Prostate gland (tissue), 2 donors: ENCODE measurements at regions not wholly inside any gene's neighbourhood (a gene's known extent, or its start where the extent isn't known, plus 50 kb on each side); places are given as distances from the start of the nearest gene placed in this dataset.

ENCODE experiments used
- DNase-seq: peaks from one replicate; pipeline ENCODE4 v3.0.0-alpha.2; 2019; ENCODE audit warnings: low spot score
- H3K27ac ChIP-seq, 2 donors: fragments of 200-600 bp; sonication (generic); 2 replicates each; pipeline ENCODE4 v1.5.1; 2017 to 2019
- H3K27me3 ChIP-seq: fragments of 200-600 bp; sonication (generic); replicated peaks from 2 replicates; pipeline ENCODE4 v1.5.1; 2019; ENCODE audit not compliant: insufficient read depth
- H3K36me3 ChIP-seq, 2 donors: fragments of 200-600 bp; sonication (generic); 1 replicate in 1 of 2; 2 replicates in 1 of 2; pipeline versions ENCODE4 v1.5.1 to v1.8.1; 2017 to 2019
- H3K4me1 ChIP-seq: fragments of 200-600 bp; sonication (generic); replicated peaks from 2 replicates; pipeline ENCODE4 v1.5.1; 2019
- H3K4me3 ChIP-seq, 2 donors: fragments of 200-600 bp; sonication (generic); 2 replicates each; pipeline ENCODE4 v1.5.1; 2017 to 2019
- H3K9me3 ChIP-seq: fragments of 200-600 bp; sonication (generic); 2 replicates; pipeline ENCODE4 v1.5.1; 2017
- POLR2A ChIP-seq: fragments of 450-650 bp; IDR thresholded peaks from one replicate; pipeline ENCODE4 v1.6.1; 2016; ENCODE audit warnings: antibody characterized with exemption, mild to moderate bottlenecking
- POLR2AphosphoS5 ChIP-seq: sonication (generic); formaldehyde crosslinking; IDR thresholded peaks from one replicate; pipeline ENCODE4 v1.6.1; 2017; ENCODE audit warnings: antibody characterized with exemption
- WGBS: methylation state at CpG from one replicate; pipeline ENCODE4 v1.1.5; 2018; 5-methylcytosine and 5-hydroxymethylcytosine counted together
- intact Hi-C: fragments of 100-400 bp; cut with DNase I; formaldehyde crosslinking; loops from one replicate; pipeline ENCODE4 v1.14.2; 2022
- TF ChIP-seq, protein P1 (sequence below), 4 experiments: fragments of 200-600 bp in 2 of 4; fragments of 450-650 bp in 2 of 4; sonication (generic) in 2 of 4; IDR thresholded peaks; 1 replicate in 3 of 4; 2 replicates in 1 of 4; pipeline ENCODE4 v1.5.1; 2016 to 2019; ENCODE audit warnings: antibody characterized with exemption in 4 of 4, mild to moderate bottlenecking in 2 of 4, moderate library complexity in 2 of 4

DNA sequence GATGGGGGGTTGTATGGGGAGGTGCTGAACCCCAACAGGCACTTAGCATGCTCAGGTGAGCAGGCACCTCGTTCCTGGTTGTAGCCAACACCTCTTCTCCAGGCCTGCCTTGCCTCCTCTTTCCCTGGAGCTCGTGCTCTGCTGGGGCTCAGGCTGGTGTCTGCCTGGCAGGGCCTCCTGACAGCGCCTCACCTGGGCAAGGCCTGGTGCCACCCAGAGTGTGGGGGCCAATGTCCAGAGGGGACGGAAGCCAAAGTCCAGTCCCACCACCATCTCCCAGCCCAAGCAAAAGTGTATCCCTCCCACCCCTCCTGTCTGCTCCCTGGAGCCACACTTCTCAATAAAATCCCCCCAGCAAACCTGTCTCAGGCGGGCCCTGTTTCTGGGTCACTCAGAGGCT, 304.2 kb upstream of the TNRC6C start:
- H3K4me1 ChIP-seq = no peaks in the 10 kb centered on the region
- 92% methylated on average over 5 of the region's 5 CpGs for WGBS
- no peak overlapping the region for H3K27ac ChIP-seq
- H3K36me3 ChIP-seq = no peaks in the 10 kb centered on the region
- intact Hi-C loops = no loop called here
- H3K9me3 ChIP-seq = no peaks in the 10 kb centered on the region
- no peak for DNase-seq
- no peak overlapping the region for H3K4me3 ChIP-seq
- TF ChIP-seq, protein P1, sequence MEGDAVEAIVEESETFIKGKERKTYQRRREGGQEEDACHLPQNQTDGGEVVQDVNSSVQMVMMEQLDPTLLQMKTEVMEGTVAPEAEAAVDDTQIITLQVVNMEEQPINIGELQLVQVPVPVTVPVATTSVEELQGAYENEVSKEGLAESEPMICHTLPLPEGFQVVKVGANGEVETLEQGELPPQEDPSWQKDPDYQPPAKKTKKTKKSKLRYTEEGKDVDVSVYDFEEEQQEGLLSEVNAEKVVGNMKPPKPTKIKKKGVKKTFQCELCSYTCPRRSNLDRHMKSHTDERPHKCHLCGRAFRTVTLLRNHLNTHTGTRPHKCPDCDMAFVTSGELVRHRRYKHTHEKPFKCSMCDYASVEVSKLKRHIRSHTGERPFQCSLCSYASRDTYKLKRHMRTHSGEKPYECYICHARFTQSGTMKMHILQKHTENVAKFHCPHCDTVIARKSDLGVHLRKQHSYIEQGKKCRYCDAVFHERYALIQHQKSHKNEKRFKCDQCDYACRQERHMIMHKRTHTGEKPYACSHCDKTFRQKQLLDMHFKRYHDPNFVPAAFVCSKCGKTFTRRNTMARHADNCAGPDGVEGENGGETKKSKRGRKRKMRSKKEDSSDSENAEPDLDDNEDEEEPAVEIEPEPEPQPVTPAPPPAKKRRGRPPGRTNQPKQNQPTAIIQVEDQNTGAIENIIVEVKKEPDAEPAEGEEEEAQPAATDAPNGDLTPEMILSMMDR (IDR thresholded peaks at IDR 0.05) = no peak
- TF ChIP-seq POLR2A (no peak), POLR2AphosphoS5 (no peak)
- H3K27me3 ChIP-seq = no peaks in the 10 kb centered on the region

- Histone ChIP-seq H3K36me3 (no peaks in the 10 kb centered on the region), H3K4me3 (no peak overlapping the region), H3K4me1 (no peaks in the 10 kb centered on the region), H3K27me3 (no peaks in the 10 kb centered on the region), H3K27ac (no peak overlapping the region), H3K9me3 (no peaks in the 10 kb centered on the region)
- intact Hi-C loops = no loop called here
- DNase-seq = no peak
- 70% methylated on average over 13 of the region's 13 CpGs for WGBS
- TF ChIP-seq, protein P1 (IDR thresholded peaks at IDR 0.05) = no peak
- TF ChIP-seq POLR2A (no peak), POLR2AphosphoS5 (no peak)
Observed at GRCh38 chr17:77654850-77655249, 303.7 kb upstream of the TNRC6C start.

- H3K27me3 ChIP-seq = no peaks in the 10 kb centered on the region
- no peaks in the 10 kb centered on the region for H3K4me1 ChIP-seq
- no peak overlapping the region for H3K27ac ChIP-seq
- DNase-seq = no peak
- intact Hi-C loops = no loop called here
- H3K36me3 ChIP-seq = no peaks in the 10 kb centered on the region
- no peaks in the 10 kb centered on the region for H3K9me3 ChIP-seq
- TF ChIP-seq POLR2A = no peak
- TF ChIP-seq, protein P1 (IDR thresholded peaks at IDR 0.05) = no peak
- TF ChIP-seq POLR2AphosphoS5 = no peak
- 86% methylated on average over 9 of the region's 9 CpGs for WGBS
- H3K4me3 ChIP-seq = no peak overlapping the region
Observed at GRCh38 chr17:77656054-77656453, 302.4 kb upstream of the TNRC6C start.

GRCh38 chr17:77657839-77658238, 300.7 kb upstream of the TNRC6C start:
- Histone ChIP-seq H3K27ac (no peak overlapping the region), H3K27me3 (no peaks in the 10 kb centered on the region), H3K36me3 (no peaks in the 10 kb centered on the region), H3K4me1 (no peaks in the 10 kb centered on the region), H3K4me3 (no peak overlapping the region), H3K9me3 (no peaks in the 10 kb centered on the region)
- no peak for DNase-seq
- TF ChIP-seq POLR2A = no peak
- TF ChIP-seq POLR2AphosphoS5 = no peak
- TF ChIP-seq, protein P1 (IDR thresholded peaks at IDR 0.05) = no peak
- intact Hi-C loops = no loop called here
- WGBS = 87% methylated on average over 6 of the region's 6 CpGs

- 92% methylated on average over 4 of the region's 4 CpGs for WGBS
- Histone ChIP-seq H3K4me1 (no peaks in the 10 kb centered on the region), H3K27ac (no peak overlapping the region), H3K27me3 (no peaks in the 10 kb centered on the region), H3K4me3 (no peak overlapping the region), H3K9me3 (no peaks in the 10 kb centered on the region), H3K36me3 (no peaks in the 10 kb centered on the region)
- TF ChIP-seq POLR2AphosphoS5 (no peak), POLR2A (no peak)
- TF ChIP-seq, protein P1 (IDR thresholded peaks at IDR 0.05) = no peak
- no peak for DNase-seq
- intact Hi-C loops = no loop called here
Observed at GRCh38 chr17:77660524-77660923, 298.0 kb upstream of the TNRC6C start.
